ENCODE measurements at regions not wholly inside any gene's neighbourhood (a gene's known extent, or its start where the extent isn't known, plus 50 kb on each side); places are given as distances from the start of the nearest gene placed in this dataset.
"Not testable (repeated sequence)": the region's sequence is repeated elsewhere in the genome, so short reads cannot be mapped to it uniquely, and the experiment has no call there.

DNA sequence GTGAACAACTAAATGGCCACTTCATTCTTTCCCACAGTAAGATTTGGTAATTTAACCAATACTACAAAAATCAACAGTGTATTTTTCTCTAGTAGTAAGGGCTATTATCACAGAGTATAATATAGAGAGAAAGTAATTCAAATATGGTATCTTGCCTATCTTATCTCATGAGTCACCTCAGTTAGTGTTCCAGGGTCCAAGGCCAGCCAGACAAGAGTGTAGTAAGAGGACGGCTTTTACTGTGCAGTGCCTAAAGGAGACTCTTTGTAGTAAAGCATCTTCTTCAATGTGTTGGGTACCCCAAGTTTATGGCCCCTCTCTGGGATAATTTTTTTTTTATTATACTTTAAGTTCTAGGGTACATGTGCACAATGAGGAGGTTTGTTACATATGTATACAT lies 607.4 kb downstream of the PKHD1 start:
- TF ChIP-seq, protein P1, sequence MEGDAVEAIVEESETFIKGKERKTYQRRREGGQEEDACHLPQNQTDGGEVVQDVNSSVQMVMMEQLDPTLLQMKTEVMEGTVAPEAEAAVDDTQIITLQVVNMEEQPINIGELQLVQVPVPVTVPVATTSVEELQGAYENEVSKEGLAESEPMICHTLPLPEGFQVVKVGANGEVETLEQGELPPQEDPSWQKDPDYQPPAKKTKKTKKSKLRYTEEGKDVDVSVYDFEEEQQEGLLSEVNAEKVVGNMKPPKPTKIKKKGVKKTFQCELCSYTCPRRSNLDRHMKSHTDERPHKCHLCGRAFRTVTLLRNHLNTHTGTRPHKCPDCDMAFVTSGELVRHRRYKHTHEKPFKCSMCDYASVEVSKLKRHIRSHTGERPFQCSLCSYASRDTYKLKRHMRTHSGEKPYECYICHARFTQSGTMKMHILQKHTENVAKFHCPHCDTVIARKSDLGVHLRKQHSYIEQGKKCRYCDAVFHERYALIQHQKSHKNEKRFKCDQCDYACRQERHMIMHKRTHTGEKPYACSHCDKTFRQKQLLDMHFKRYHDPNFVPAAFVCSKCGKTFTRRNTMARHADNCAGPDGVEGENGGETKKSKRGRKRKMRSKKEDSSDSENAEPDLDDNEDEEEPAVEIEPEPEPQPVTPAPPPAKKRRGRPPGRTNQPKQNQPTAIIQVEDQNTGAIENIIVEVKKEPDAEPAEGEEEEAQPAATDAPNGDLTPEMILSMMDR (IDR thresholded peaks at IDR 0.05; ENCODE audit: poor library complexity, severe bottlenecking) = no peak
- TF ChIP-seq MXI1 (conservative IDR thresholded peaks at IDR 0.05; ENCODE audit: poor library complexity, severe bottlenecking) = no peak
- no peak for TF ChIP-seq SMC3 (conservative IDR thresholded peaks at IDR 0.05; ENCODE audit: poor library complexity)
- TF ChIP-seq TAF1 (IDR thresholded peaks at IDR 0.05; ENCODE audit: low read depth) = no peak
- TF ChIP-seq EP300 (conservative IDR thresholded peaks at IDR 0.05; ENCODE audit: poor library complexity, severe bottlenecking) = no peak
- no peak for TF ChIP-seq RAD21 (conservative IDR thresholded peaks at IDR 0.05)
- TF ChIP-seq EZH2 (IDR thresholded peaks at IDR 0.05; ENCODE audit: borderline replicate concordance, insufficient read depth, low read length, poor library complexity, severe bottlenecking) = no peak
- TF ChIP-seq, protein P2, sequence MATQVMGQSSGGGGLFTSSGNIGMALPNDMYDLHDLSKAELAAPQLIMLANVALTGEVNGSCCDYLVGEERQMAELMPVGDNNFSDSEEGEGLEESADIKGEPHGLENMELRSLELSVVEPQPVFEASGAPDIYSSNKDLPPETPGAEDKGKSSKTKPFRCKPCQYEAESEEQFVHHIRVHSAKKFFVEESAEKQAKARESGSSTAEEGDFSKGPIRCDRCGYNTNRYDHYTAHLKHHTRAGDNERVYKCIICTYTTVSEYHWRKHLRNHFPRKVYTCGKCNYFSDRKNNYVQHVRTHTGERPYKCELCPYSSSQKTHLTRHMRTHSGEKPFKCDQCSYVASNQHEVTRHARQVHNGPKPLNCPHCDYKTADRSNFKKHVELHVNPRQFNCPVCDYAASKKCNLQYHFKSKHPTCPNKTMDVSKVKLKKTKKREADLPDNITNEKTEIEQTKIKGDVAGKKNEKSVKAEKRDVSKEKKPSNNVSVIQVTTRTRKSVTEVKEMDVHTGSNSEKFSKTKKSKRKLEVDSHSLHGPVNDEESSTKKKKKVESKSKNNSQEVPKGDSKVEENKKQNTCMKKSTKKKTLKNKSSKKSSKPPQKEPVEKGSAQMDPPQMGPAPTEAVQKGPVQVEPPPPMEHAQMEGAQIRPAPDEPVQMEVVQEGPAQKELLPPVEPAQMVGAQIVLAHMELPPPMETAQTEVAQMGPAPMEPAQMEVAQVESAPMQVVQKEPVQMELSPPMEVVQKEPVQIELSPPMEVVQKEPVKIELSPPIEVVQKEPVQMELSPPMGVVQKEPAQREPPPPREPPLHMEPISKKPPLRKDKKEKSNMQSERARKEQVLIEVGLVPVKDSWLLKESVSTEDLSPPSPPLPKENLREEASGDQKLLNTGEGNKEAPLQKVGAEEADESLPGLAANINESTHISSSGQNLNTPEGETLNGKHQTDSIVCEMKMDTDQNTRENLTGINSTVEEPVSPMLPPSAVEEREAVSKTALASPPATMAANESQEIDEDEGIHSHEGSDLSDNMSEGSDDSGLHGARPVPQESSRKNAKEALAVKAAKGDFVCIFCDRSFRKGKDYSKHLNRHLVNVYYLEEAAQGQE (IDR thresholded peaks at IDR 0.05; ENCODE audit: borderline replicate concordance) = no peak
- TF ChIP-seq POLR2AphosphoS5 (IDR thresholded peaks at IDR 0.05) = no peak
- Histone ChIP-seq H3K27me3 (ENCODE audit: insufficient read depth, low read depth, low read length) (peaks cover 51% of the 10 kb centered on the region), H2AFZ (ENCODE audit: low read depth, low read length) (no peak overlapping the region), H3K4me2 (ENCODE audit: low read length) (no peak overlapping the region), H4K20me1 (ENCODE audit: insufficient read depth) (no peaks in the 10 kb centered on the region), H3K36me3 (ENCODE audit: insufficient read depth, low read length) (no peaks in the 10 kb centered on the region), H3K9ac (ENCODE audit: low read length) (no peak overlapping the region), H3K79me2 (replicated peaks; ENCODE audit: insufficient read depth, low read length) (no peaks in the 10 kb centered on the region), H3F3A (ENCODE audit: insufficient read depth, low read length, poor library complexity, severe bottlenecking) (no peaks in the 10 kb centered on the region), H3K9me2 (ENCODE audit: insufficient read depth, low read length) (no peaks in the 10 kb centered on the region), H3K9me3 (ENCODE audit: low read length) (no peaks in the 10 kb centered on the region), H3K27ac (ENCODE audit: low read length) (no peak overlapping the region), H3K4me3 (ENCODE audit: low read length) (no peak overlapping the region)

DNA sequence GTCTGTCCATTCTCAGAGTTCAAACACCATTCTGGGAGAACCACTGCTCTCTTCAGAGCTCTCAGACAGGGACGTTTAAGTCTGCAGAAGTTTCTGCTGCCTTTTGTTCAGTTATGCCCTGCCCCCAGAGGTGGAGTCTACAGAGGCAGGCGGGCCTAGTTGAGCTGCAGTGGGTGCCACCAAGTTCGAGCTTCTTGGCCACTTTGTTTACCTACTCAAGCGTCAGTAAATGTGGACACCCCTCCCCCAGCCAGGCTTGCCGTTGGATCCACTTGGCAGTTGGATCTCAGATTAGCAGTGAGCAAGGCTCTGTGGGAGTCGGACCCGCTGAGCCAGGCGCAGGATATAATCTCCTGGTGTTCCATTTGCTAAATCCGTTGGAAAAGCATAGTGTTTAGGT lies 601.5 kb downstream of the PKHD1 start:
- not testable (repeated sequence) for H3K9me2 ChIP-seq (ENCODE audit: insufficient read depth, low read length); H3K4me3 ChIP-seq (ENCODE audit: low read length); H3K27me3 ChIP-seq (ENCODE audit: insufficient read depth, low read depth, low read length); H3K9ac ChIP-seq (ENCODE audit: low read length); H2AFZ ChIP-seq (ENCODE audit: low read depth, low read length); H3K4me2 ChIP-seq (ENCODE audit: low read length); H3F3A ChIP-seq (ENCODE audit: insufficient read depth, low read length, poor library complexity, severe bottlenecking); H3K9me3 ChIP-seq (ENCODE audit: low read length); H3K36me3 ChIP-seq (ENCODE audit: insufficient read depth, low read length); H3K79me2 ChIP-seq (replicated peaks; ENCODE audit: insufficient read depth, low read length); H4K20me1 ChIP-seq (ENCODE audit: insufficient read depth); H3K27ac ChIP-seq (ENCODE audit: low read length)

DNA sequence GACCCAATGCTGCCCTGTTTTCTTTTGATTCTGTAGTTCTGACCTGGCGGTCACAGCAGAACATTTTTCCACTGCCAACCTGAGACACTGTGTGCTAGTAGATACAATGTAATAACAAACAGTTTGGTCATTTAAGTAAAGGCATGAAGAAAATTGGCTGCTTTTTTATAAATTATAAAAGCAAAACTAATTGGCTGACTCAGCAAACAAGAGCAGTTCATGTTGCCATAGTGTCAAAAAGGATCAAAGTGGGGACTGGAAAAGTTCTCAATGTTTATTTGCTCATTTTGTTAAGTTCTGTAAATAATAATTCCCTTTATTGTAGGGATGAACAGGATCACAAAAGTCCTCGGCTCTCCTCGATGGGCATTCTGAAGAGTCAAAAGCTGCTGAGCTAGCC lies 599.5 kb downstream of the PKHD1 start:
- Histone ChIP-seq H3K27ac (ENCODE audit: low read length) (no peak overlapping the region), H4K20me1 (ENCODE audit: insufficient read depth) (no peaks in the 10 kb centered on the region), H3K9me2 (ENCODE audit: insufficient read depth, low read length) (no peaks in the 10 kb centered on the region), H3K4me2 (ENCODE audit: low read length) (no peak overlapping the region), H3K79me2 (replicated peaks; ENCODE audit: insufficient read depth, low read length) (no peaks in the 10 kb centered on the region), H3K9ac (ENCODE audit: low read length) (no peak overlapping the region), H3K9me3 (ENCODE audit: low read length) (no peaks in the 10 kb centered on the region), H3K36me3 (ENCODE audit: insufficient read depth, low read length) (no peaks in the 10 kb centered on the region), H3F3A (ENCODE audit: insufficient read depth, low read length, poor library complexity, severe bottlenecking) (no peaks in the 10 kb centered on the region), H3K27me3 (ENCODE audit: insufficient read depth, low read depth, low read length) (peaks cover 4% of the 10 kb centered on the region), H3K4me3 (ENCODE audit: low read length) (no peak overlapping the region), H2AFZ (ENCODE audit: low read depth, low read length) (no peak overlapping the region)
- TF ChIP-seq, protein P1 (IDR thresholded peaks at IDR 0.05; ENCODE audit: poor library complexity, severe bottlenecking) = no peak
- TF ChIP-seq EP300 (conservative IDR thresholded peaks at IDR 0.05; ENCODE audit: poor library complexity, severe bottlenecking) (no peak), MXI1 (conservative IDR thresholded peaks at IDR 0.05; ENCODE audit: poor library complexity, severe bottlenecking) (no peak), SMC3 (conservative IDR thresholded peaks at IDR 0.05; ENCODE audit: poor library complexity) (no peak), EZH2 (IDR thresholded peaks at IDR 0.05; ENCODE audit: borderline replicate concordance, insufficient read depth, low read length, poor library complexity, severe bottlenecking) (no peak)

All from neural cell (in vitro differentiated cells).